HG03460 (cell line): ENCODE measurements at regions not wholly inside any gene's neighbourhood (a gene's known extent, or its start where the extent isn't known, plus 50 kb on each side); places are given as distances from the start of the nearest gene placed in this dataset.

Experiments used
- ATAC-seq: cut with Tn5 transposase; IDR thresholded peaks from one replicate; pipeline ENCODE4 v1.9.1; 2021; ENCODE audit not compliant: unreplicated experiment

- ATAC-seq: no peak
These were observed 119.7 kb downstream of the ACKR3 start for GRCh38 chr2:236689393-236689700.

GRCh38 chr2:236689981-236690380 lies 120.4 kb downstream of the ACKR3 start:
- ATAC-seq: no peak

- no peak for ATAC-seq
These were observed 121.1 kb downstream of the ACKR3 start for GRCh38 chr2:236690726-236691125.

GRCh38 chr2:236691799-236692167 lies 122.2 kb downstream of the ACKR3 start:
- ATAC-seq: no peak

- no peak for ATAC-seq
These were observed 123.3 kb downstream of the ACKR3 start for GRCh38 chr2:236692937-236693336.

GRCh38 chr2:236693531-236693930 lies 123.9 kb downstream of the ACKR3 start:
- no peak for ATAC-seq

- ATAC-seq: no peak
These were observed 124.7 kb downstream of the ACKR3 start for GRCh38 chr2:236694146-236694888.

GRCh38 chr2:236696834-236697233 lies 127.2 kb downstream of the ACKR3 start:
- ATAC-seq: no peak

GRCh38 chr2:236698016-236698627 lies 128.5 kb downstream of the ACKR3 start:
- ATAC-seq: no peak

GRCh38 chr2:236700703-236701102 lies 131.1 kb downstream of the ACKR3 start:
- no peak for ATAC-seq

- no peak for ATAC-seq
These were observed 133.2 kb downstream of the ACKR3 start for GRCh38 chr2:236702657-236703372.

GRCh38 chr2:236703373-236703709 lies 133.7 kb downstream of the ACKR3 start:
- ATAC-seq: no peak

GRCh38 chr2:236703906-236704305 lies 134.3 kb downstream of the ACKR3 start:
- no peak for ATAC-seq

GRCh38 chr2:236704887-236705286 lies 135.3 kb downstream of the ACKR3 start:
- no peak for ATAC-seq

GRCh38 chr2:236705295-236706105 lies 135.9 kb downstream of the ACKR3 start:
- no peak for ATAC-seq

GRCh38 chr2:236706288-236706687 lies 136.7 kb downstream of the ACKR3 start:
- ATAC-seq: no peak

GRCh38 chr2:236706803-236707202 lies 137.2 kb downstream of the ACKR3 start:
- ATAC-seq: no peak

GRCh38 chr2:236711440-236711839 lies 141.8 kb downstream of the ACKR3 start:
- no peak for ATAC-seq

- no peak for ATAC-seq
These were observed 142.7 kb downstream of the ACKR3 start for GRCh38 chr2:236712304-236712703.

- ATAC-seq: no peak
These were observed 143.5 kb downstream of the ACKR3 start for GRCh38 chr2:236712961-236713673.

- no peak for ATAC-seq
These were observed 144.5 kb downstream of the ACKR3 start for GRCh38 chr2:236714080-236714479.
